ENCODE measurements at regions not wholly inside any gene's neighbourhood (a gene's known extent, or its start where the extent isn't known, plus 50 kb on each side); places are given as distances from the start of the nearest gene placed in this dataset.

DNA sequence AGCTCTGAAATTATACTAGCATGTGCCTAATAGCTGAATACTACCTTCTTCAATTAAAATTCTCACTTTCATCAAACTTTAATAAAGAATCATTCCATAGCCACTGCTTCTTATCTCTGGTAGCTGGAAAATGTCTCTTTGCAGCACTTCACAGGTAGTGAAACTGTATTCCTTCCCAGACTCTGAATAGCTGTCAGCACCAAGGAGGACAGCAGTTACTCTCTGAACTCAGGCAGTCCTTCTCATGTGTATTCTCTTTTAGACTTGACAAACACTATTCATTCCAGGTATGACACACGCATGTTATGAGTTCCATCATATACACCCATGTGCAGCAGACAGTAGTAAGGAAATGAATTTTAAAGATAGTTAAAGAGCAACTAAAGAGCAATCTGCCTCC is 627.1 kb downstream of the EFNA5 start:
- TF ChIP-seq CTCF (optimal IDR thresholded peaks at IDR 0.05 in 1 of 3, IDR thresholded peaks at IDR 0.05 in 1 of 3, conservative IDR thresholded peaks at IDR 0.05 in 1 of 3; ENCODE audit: extremely low read depth in 1 of 3, insufficient read depth in 2 of 3, low read length in 3 of 3) = no peak
- no peak for TF ChIP-seq EZH2 (IDR thresholded peaks at IDR 0.05; ENCODE audit: low read length)
